A549 (cell line): ENCODE measurements at regions not wholly inside any gene's neighbourhood (a gene's known extent, or its start where the extent isn't known, plus 50 kb on each side); places are given as distances from the start of the nearest gene placed in this dataset.
"Not testable (repeated sequence)": the region's sequence is repeated elsewhere in the genome, so short reads cannot be mapped to it uniquely, and the experiment has no call there.

Source experiments
- ATAC-seq, 2 experiments: fragments of 200-7000 bp in 1 of 2; fragments of >200 bp in 1 of 2; cut with Nextera tagmentation in 1 of 2; cut with Tn5 transposase in 1 of 2; 3 replicates each; pipeline versions ENCODE4 v1.8.0 to v1.9.1; 2018 to 2020; ENCODE audit warnings: mild to moderate bottlenecking in 1 of 2, moderate library complexity in 1 of 2
- CTCF ChIA-PET: fragments of 300-600 bp; sonication (Branson Sonifier 250); formaldehyde crosslinking; extraction: SDS; loops from one replicate; lab custom pipeline; 2021; ENCODE audit warnings: antibody characterized with exemption, inconsistent platforms; lab: Yijun Ruan, JAX
- POLR2A ChIA-PET: fragments of 350-600 bp; formaldehyde crosslinking; extraction: SDS; loops from one replicate; lab custom pipeline; 2021; ENCODE audit warnings: antibody characterized with exemption, inconsistent platforms; lab: Yijun Ruan, JAX
- DNase-seq, 2 experiments: peaks; one replicate each; pipeline versions ENCODE4 v3.0.0 to v3.0.0-alpha.2; 2011 to 2016; ENCODE audit warnings: low read depth in 1 of 2, low spot score in 1 of 2
- FAIRE-seq: peaks from 2 replicates; lab custom pipeline; 2011; peaks lifted over from hg19 to GRCh38; lab: Jason Lieb, UNC
- H3K27ac ChIP-seq, 2 experiments: fragments of >200 bp; sonication (Bioruptor Twin); formaldehyde crosslinking; 3 replicates each; pipeline ENCODE4 v1.5.1; 2016 to 2017
- H3K4me1 ChIP-seq: fragments of >200 bp; sonication (Bioruptor Twin); formaldehyde crosslinking; 3 replicates; pipeline ENCODE4 v1.6.1; 2016
- H3K4me2 ChIP-seq: fragments of >200 bp; sonication (Bioruptor Twin); formaldehyde crosslinking; 3 replicates; pipeline ENCODE4 v1.6.1; 2016
- H3K4me3 ChIP-seq: fragments of >200 bp; sonication (Bioruptor Twin); formaldehyde crosslinking; 3 replicates; pipeline ENCODE4 v1.5.1; 2016
- H3K9me3 ChIP-seq: fragments of >200 bp; sonication (Bioruptor Twin); formaldehyde crosslinking; 3 replicates; pipeline ENCODE4 v1.6.1; 2016
- BHLHE40 ChIP-seq: IDR thresholded peaks from 2 replicates; pipeline ENCODE4 v1.6.1; 2012; ENCODE audit warnings: low read depth, low read length, inconsistent platforms
- CEBPB ChIP-seq, 2 experiments: fragments of >200 bp in 1 of 2; sonication (Bioruptor Twin) in 1 of 2; formaldehyde crosslinking in 1 of 2; IDR thresholded peaks; 2 replicates each; pipeline ENCODE4 v1.6.1; 2012 to 2016
- ELK1 ChIP-seq: fragments of 150-350 bp; IDR thresholded peaks from 2 replicates; pipeline ENCODE4 v1.6.1; 2014; ENCODE audit warnings: low read depth, mild to moderate bottlenecking, low read length
- HDAC2 ChIP-seq: fragments of 200-600 bp; sonication (generic); IDR thresholded peaks from 2 replicates; pipeline ENCODE4 v1.6.1; 2016
- HOXA7 ChIP-seq: fragments of 250-450 bp; sonication (Bioruptor Pico); IDR thresholded peaks from 2 replicates; pipeline ENCODE4 v1.5.0; 2020; ENCODE audit warnings: mild to moderate bottlenecking, moderate library complexity
- HOXB5 ChIP-seq: fragments of 250-450 bp; sonication (Bioruptor Pico); IDR thresholded peaks from 2 replicates; pipeline ENCODE4 v1.5.0; 2020; ENCODE audit warnings: mild to moderate bottlenecking, moderate library complexity
- JUN ChIP-seq, 2 experiments: fragments of >200 bp; sonication (Bioruptor Twin); formaldehyde crosslinking; IDR thresholded peaks; 2 replicates in 1 of 2; 3 replicates in 1 of 2; pipeline ENCODE4 v1.6.1; 2016 to 2017
- JUNB ChIP-seq: fragments of >200 bp; sonication (Bioruptor Twin); formaldehyde crosslinking; IDR thresholded peaks from 2 replicates; pipeline ENCODE4 v1.6.1; 2016
- MAFK ChIP-seq: fragments of 450-650 bp; IDR thresholded peaks from 2 replicates; pipeline ENCODE4 v1.6.1; 2014; ENCODE audit not compliant: partially characterized antibody
- MYC ChIP-seq: IDR thresholded peaks from 2 replicates; pipeline ENCODE4 v1.6.1; 2012; ENCODE audit warnings: mild to moderate bottlenecking, inconsistent platforms, low read length, improper control_type of control experiment, borderline replicate concordance
- PHF8 ChIP-seq: fragments of 200-600 bp; sonication (generic); IDR thresholded peaks from 2 replicates; pipeline ENCODE4 v1.6.1; 2016; ENCODE audit warnings: low read depth, mild to moderate bottlenecking, antibody characterized with exemption, moderate library complexity, borderline replicate concordance
- POLR2A ChIP-seq: IDR thresholded peaks from 2 replicates; pipeline ENCODE4 v1.6.1; 2012; ENCODE audit warnings: mild to moderate bottlenecking, low read length
- RAD21 ChIP-seq, 2 experiments: fragments of >200 bp in 1 of 2; sonication (Bioruptor Twin) in 1 of 2; formaldehyde crosslinking in 1 of 2; IDR thresholded peaks in 1 of 2; conservative IDR thresholded peaks in 1 of 2; 2 replicates in 1 of 2; 3 replicates in 1 of 2; pipeline ENCODE4 v1.6.1; 2012 to 2018; ENCODE audit warnings: inconsistent platforms in 1 of 2
- ZC3H11A ChIP-seq: fragments of 450-650 bp; IDR thresholded peaks from 2 replicates; pipeline ENCODE4 v1.6.1; 2014; ENCODE audit warnings: antibody characterized with exemption, mild to moderate bottlenecking
- ZNF302 ChIP-seq: fragments of 250-450 bp; sonication (Bioruptor Pico); IDR thresholded peaks from 2 replicates; pipeline ENCODE4 v1.9.0; 2021; ENCODE audit warnings: inconsistent platforms, mild to moderate bottlenecking, moderate library complexity
- WGBS: methylation state at CpG from one replicate; pipeline ENCODE4 v1.1.6; 2017; ENCODE audit errors: missing lambda C conversion rate; 5-methylcytosine and 5-hydroxymethylcytosine counted together
- TF ChIP-seq, protein P1 (sequence below): fragments of >200 bp; sonication (Bioruptor Twin); formaldehyde crosslinking; IDR thresholded peaks from 3 replicates; pipeline ENCODE4 v1.6.1; 2016
- TF ChIP-seq, protein P2 (sequence below): fragments of 250-450 bp; sonication (Bioruptor Pico); IDR thresholded peaks from 2 replicates; pipeline ENCODE4 v1.5.0; 2021; ENCODE audit warnings: mild to moderate bottlenecking, moderate library complexity, borderline replicate concordance

DNA sequence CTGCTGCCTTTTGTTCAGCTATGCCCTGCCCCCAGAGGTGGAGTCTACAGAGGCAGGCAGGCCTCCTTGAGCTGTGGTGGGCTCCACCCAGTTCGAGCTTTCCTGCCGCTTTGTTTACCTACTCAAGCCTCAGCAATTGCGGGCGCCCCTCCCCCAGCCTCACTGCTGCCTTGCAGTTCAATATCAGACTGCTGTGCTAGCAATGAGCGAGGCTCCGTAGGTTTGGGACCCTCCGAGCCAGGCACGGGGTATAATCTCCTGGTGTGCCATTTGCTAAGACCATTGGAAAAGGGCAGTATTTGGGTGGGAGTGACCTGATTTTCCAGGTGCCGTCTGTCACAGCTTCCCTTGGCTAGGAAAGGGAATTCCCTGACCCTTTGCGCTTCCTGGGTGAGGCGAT, 51.9 kb downstream of the DIPK2A start:
- ATAC-seq, H3K27ac ChIP-seq, H3K9me3 ChIP-seq, FAIRE-seq, CTCF ChIA-PET, H3K4me3 ChIP-seq, H3K4me1 ChIP-seq, H3K4me2 ChIP-seq, POLR2A ChIA-PET, DNase-seq: not testable (repeated sequence)
- WGBS, result 32% methylated on average over 11 of the region's 11 CpGs

GRCh38 chr3:144028798-144029411, 57.3 kb downstream of the DIPK2A start:
- CTCF ChIA-PET, result no interaction called here
- FAIRE-seq (no peak), DNase-seq (no peak), ATAC-seq (no peak)
- Histone ChIP-seq H3K27ac (no peak overlapping the region), H3K4me2 (no peak overlapping the region), H3K4me3 (no peak overlapping the region), H3K9me3 (no peaks in the 10 kb centered on the region), H3K4me1 (no peaks in the 10 kb centered on the region)
- POLR2A ChIA-PET, result no interaction called here
- TF ChIP-seq HDAC2 (no peak), MAFK (no peak), RAD21 (conservative IDR thresholded peaks at IDR 0.05 in 1 of 2, IDR thresholded peaks at IDR 0.05 in 1 of 2) (no peak), JUN (IDR thresholded peaks at IDR 0.05) (no peak), ELK1 (no peak), ZNF302 (no peak)
- WGBS, result 43% methylated on average over 4 of the region's 4 CpGs

DNA sequence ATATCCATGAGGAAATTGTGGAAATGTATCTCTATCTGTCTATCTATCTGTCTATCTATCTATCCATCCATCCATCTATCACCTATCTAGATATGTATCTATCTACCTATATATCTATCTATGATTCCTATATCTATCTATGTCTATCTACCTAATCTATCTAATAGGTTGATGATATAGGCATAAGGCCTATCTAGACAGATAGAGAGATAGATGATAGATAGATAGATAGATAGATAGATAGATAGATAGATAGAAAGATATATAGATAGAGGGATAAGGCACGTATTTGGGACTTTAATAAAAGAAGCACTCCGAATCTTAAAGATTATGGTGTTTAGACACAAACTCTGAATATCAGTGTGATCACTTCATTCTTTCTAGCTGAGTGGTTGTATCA, 58.1 kb downstream of the DIPK2A start:
- CTCF ChIA-PET, result no interaction called here
- no peak for FAIRE-seq

GRCh38 chr3:144031938-144032337, 60.3 kb downstream of the DIPK2A start:
- H3K4me2 ChIP-seq, result no peak overlapping the region

More for the DNA sequence above, 58.1 kb downstream of the DIPK2A start:
- Histone ChIP-seq H3K4me2 (no peak overlapping the region), H3K27ac (no peak overlapping the region), H3K4me3 (no peak overlapping the region), H3K9me3 (no peaks in the 10 kb centered on the region), H3K4me1 (no peaks in the 10 kb centered on the region)
- TF ChIP-seq, protein P1, sequence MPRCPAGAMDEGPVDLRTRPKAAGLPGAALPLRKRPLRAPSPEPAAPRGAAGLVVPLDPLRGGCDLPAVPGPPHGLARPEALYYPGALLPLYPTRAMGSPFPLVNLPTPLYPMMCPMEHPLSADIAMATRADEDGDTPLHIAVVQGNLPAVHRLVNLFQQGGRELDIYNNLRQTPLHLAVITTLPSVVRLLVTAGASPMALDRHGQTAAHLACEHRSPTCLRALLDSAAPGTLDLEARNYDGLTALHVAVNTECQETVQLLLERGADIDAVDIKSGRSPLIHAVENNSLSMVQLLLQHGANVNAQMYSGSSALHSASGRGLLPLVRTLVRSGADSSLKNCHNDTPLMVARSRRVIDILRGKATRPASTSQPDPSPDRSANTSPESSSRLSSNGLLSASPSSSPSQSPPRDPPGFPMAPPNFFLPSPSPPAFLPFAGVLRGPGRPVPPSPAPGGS, result no peak
- POLR2A ChIA-PET, result no interaction called here
- DNase-seq, result no peak
- ATAC-seq, result no peak
- 52% methylated on average over 2 of the region's 2 CpGs for WGBS

More at GRCh38 chr3:144031938-144032337, 60.3 kb downstream of the DIPK2A start:
- TF ChIP-seq JUNB (no peak), MYC (no peak), ZC3H11A (no peak), HOXA7 (CRISPR knock-in tag) (no peak), PHF8 (no peak), POLR2A (no peak), HOXB5 (CRISPR knock-in tag) (no peak), BHLHE40 (no peak), CEBPB (IDR thresholded peaks at IDR 0.05) (no peak)
- TF ChIP-seq, protein P2, sequence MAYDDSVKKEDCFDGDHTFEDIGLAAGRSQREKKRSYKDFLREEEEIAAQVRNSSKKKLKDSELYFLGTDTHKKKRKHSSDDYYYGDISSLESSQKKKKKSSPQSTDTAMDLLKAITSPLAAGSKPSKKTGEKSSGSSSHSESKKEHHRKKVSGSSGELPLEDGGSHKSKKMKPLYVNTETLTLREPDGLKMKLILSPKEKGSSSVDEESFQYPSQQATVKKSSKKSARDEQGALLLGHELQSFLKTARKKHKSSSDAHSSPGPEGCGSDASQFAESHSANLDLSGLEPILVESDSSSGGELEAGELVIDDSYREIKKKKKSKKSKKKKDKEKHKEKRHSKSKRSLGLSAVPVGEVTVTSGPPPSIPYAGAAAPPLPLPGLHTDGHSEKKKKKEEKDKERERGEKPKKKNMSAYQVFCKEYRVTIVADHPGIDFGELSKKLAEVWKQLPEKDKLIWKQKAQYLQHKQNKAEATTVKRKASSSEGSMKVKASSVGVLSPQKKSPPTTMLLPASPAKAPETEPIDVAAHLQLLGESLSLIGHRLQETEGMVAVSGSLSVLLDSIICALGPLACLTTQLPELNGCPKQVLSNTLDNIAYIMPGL (CRISPR knock-in tag), result no peak
- POLR2A ChIA-PET, result no interaction called here
- H3K4me3 ChIP-seq, result no peak overlapping the region
- H3K27ac ChIP-seq, result no peak overlapping the region
- H3K9me3 ChIP-seq, result no peaks in the 10 kb centered on the region
- DNase-seq, result no peak
- no peaks in the 10 kb centered on the region for H3K4me1 ChIP-seq
- no peak for ATAC-seq
- CTCF ChIA-PET, result interaction anchor here (1.2 kb wide), 1 partner anchor 264 kb away, joined by 3 read pairs; no protein-coding TSS in a partner anchor
- 74% methylated on average over 5 of the region's 5 CpGs for WGBS
- no peak for FAIRE-seq
